Right lobe of liver (tissue), 4 donors: ENCODE measurements at regions not wholly inside any gene's neighbourhood (a gene's known extent, or its start where the extent isn't known, plus 50 kb on each side); places are given as distances from the start of the nearest gene placed in this dataset.

Experiments
- POLR2A ChIP-seq: fragments of 450-650 bp; IDR thresholded peaks from one replicate; pipeline ENCODE4 v1.6.1; 2017; ENCODE audit warnings: antibody characterized with exemption, mild to moderate bottlenecking
- TF ChIP-seq, protein P1 (sequence below), 4 donors: fragments of 200-600 bp in 3 of 4; fragments of 450-650 bp in 1 of 4; IDR thresholded peaks; one replicate each; pipeline versions ENCODE4 v1.5.1 to v1.8.0; 2016 to 2022; ENCODE audit warnings: antibody characterized with exemption in 4 of 4, mild to moderate bottlenecking in 2 of 4
- donor health status: DM: no; HTN: no; CAD: no.
- donor health status: DM: no; HTN: no; CAD: no.
- donor health status: DM: no; HTN: yes; CAD: no.

DNA sequence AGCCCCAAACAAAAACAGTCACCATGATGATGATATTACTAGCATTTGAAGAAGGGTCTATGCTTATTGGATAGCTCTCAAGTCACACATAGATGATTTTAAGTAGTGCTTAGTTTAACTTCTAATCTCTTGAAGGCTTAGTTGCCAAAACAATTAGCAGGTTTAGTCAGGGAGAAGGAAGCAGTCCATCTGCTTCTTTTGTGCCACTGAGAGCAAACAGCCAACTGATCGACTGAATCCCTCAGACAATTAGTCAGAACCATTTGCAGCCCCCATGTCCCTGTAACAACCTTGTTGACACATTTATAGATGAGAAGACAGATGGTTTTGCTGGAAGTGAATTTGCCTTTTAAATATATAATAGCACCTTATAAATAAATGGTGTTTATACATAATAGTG lies 585.1 kb upstream of the SUCLG2 start:
- TF ChIP-seq, protein P1, sequence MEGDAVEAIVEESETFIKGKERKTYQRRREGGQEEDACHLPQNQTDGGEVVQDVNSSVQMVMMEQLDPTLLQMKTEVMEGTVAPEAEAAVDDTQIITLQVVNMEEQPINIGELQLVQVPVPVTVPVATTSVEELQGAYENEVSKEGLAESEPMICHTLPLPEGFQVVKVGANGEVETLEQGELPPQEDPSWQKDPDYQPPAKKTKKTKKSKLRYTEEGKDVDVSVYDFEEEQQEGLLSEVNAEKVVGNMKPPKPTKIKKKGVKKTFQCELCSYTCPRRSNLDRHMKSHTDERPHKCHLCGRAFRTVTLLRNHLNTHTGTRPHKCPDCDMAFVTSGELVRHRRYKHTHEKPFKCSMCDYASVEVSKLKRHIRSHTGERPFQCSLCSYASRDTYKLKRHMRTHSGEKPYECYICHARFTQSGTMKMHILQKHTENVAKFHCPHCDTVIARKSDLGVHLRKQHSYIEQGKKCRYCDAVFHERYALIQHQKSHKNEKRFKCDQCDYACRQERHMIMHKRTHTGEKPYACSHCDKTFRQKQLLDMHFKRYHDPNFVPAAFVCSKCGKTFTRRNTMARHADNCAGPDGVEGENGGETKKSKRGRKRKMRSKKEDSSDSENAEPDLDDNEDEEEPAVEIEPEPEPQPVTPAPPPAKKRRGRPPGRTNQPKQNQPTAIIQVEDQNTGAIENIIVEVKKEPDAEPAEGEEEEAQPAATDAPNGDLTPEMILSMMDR (IDR thresholded peaks at IDR 0.05): no peak
- no peak for TF ChIP-seq POLR2A
